B cell (primary cell): ENCODE measurements at regions not wholly inside any gene's neighbourhood (a gene's known extent, or its start where the extent isn't known, plus 50 kb on each side); places are given as distances from the start of the nearest gene placed in this dataset.

Experiments used
- ATAC-seq: fragments of 200-7000 bp; cut with Tn5 transposase; one replicate; pipeline ENCODE4 v1.10.0; 2021; ENCODE audit warnings: low read depth, mild to moderate bottlenecking, moderate number of reproducible peaks, moderate library complexity
- CTCF ChIA-PET: fragments of 350-600 bp; sonication (Branson Sonifier 250); formaldehyde crosslinking; loops from one replicate; lab custom pipeline; 2021; ENCODE audit warnings: antibody characterized with exemption, inconsistent platforms; lab: Charles Lee
- POLR2A ChIA-PET: fragments of 350-600 bp; sonication (Branson Sonifier 250); formaldehyde crosslinking; loops from one replicate; lab custom pipeline; 2021; ENCODE audit warnings: antibody characterized with exemption; lab: Charles Lee
- DNase-seq: peaks from one replicate; pipeline ENCODE4 v3.0.0; 2013
- H2AFZ ChIP-seq: 2 replicates; pipeline ENCODE4 v1.6.1; 2012; ENCODE audit warnings: mild to moderate bottlenecking, low read depth, low read length; ENCODE audit not compliant: insufficient read depth, poor library complexity, severe bottlenecking
- H3K27ac ChIP-seq, 2 donors: 1 replicate in 1 of 2; 2 replicates in 1 of 2; pipeline ENCODE4 v1.5.1; 2012 to 2013; ENCODE audit warnings: low read length in 2 of 2, mild to moderate bottlenecking in 2 of 2, moderate library complexity in 1 of 2
- H3K27me3 ChIP-seq, 4 experiments: fragments of 200-600 bp in 1 of 4; sonication (generic) in 1 of 4; replicated peaks in 1 of 4; 1 replicate in 2 of 4; 2 replicates in 2 of 4; pipeline versions ENCODE4 v1.6.1 to v1.7.0; 2013 to 2016; ENCODE audit warnings: low read length in 3 of 4, mild to moderate bottlenecking in 2 of 4, mixed read lengths in 1 of 4, moderate library complexity in 1 of 4; ENCODE audit not compliant: insufficient read depth in 4 of 4, control insufficient read depth in 3 of 4; ENCODE audit errors: control extremely low read depth in 1 of 4
- H3K36me3 ChIP-seq, 2 experiments: replicated peaks in 1 of 2; 1 replicate in 1 of 2; 2 replicates in 1 of 2; pipeline versions ENCODE4 v1.6.1 to v1.7.1; 2013; ENCODE audit warnings: low read length in 1 of 2; ENCODE audit not compliant: insufficient read depth in 2 of 2, control insufficient read depth in 1 of 2; ENCODE audit errors: control extremely low read depth in 1 of 2, extremely low read depth in 1 of 2
- H3K4me1 ChIP-seq, 2 donors: fragments of 200-600 bp in 1 of 2; sonication (generic) in 1 of 2; 1 replicate in 1 of 2; 2 replicates in 1 of 2; pipeline versions ENCODE4 v1.5.1 to v1.6.1; 2013 to 2017; ENCODE audit warnings: low read length in 2 of 2; ENCODE audit not compliant: control insufficient read depth in 2 of 2, insufficient read depth in 2 of 2
- H3K4me2 ChIP-seq: replicated peaks from 2 replicates; pipeline ENCODE3; 2012; ENCODE audit warnings: mild to moderate bottlenecking, low read depth, low read length; ENCODE audit not compliant: poor library complexity, severe bottlenecking
- H3K4me3 ChIP-seq, 5 experiments: fragments of 200-600 bp in 1 of 5; sonication (generic) in 1 of 5; 1 replicate in 3 of 5; 2 replicates in 2 of 5; pipeline versions ENCODE4 v1.5.1 to v1.7.0; 2011 to 2016; ENCODE audit warnings: low read length in 4 of 5, mild to moderate bottlenecking in 4 of 5, low read depth in 2 of 5, control low read depth in 1 of 5, moderate library complexity in 1 of 5; ENCODE audit not compliant: insufficient read depth in 1 of 5; ENCODE audit errors: control extremely low read depth in 1 of 5, extremely low read depth in 1 of 5
- H3K79me2 ChIP-seq: fragments of 200-600 bp; sonication (generic); one replicate; pipeline ENCODE4 v1.6.0; 2016; ENCODE audit warnings: low read length; ENCODE audit not compliant: control insufficient read depth, insufficient read depth
- H3K9ac ChIP-seq: fragments of 200-600 bp; sonication (generic); 2 replicates; pipeline ENCODE4 v1.6.1; 2017; ENCODE audit warnings: mild to moderate bottlenecking, low read length, moderate library complexity
- H3K9me3 ChIP-seq, 3 donors: one replicate each; pipeline versions ENCODE4 v1.6.1 to v1.7.1; 2013; ENCODE audit warnings: low read length in 2 of 3; ENCODE audit not compliant: control insufficient read depth in 2 of 3, insufficient read depth in 1 of 3; ENCODE audit errors: control extremely low read depth in 1 of 3
- H4K20me1 ChIP-seq: 2 replicates; pipeline ENCODE4 v1.6.0; 2012; ENCODE audit warnings: mild to moderate bottlenecking, low read length; ENCODE audit not compliant: insufficient read depth, control insufficient read depth, poor library complexity, severe bottlenecking
- H3K27ac Mint-ChIP-seq: one replicate; pipeline ENCODE4 v1.8.0; 2021; ENCODE audit warnings: mixed read lengths
- H3K27me3 Mint-ChIP-seq: one replicate; pipeline ENCODE4 v1.8.0; 2021; ENCODE audit warnings: mixed read lengths
- H3K4me1 Mint-ChIP-seq: one replicate; pipeline ENCODE4 v1.8.0; 2021; ENCODE audit warnings: mixed read lengths
- H3K4me3 Mint-ChIP-seq: one replicate; pipeline ENCODE4 v1.8.0; 2021; ENCODE audit warnings: mixed read lengths
- H3K9me3 Mint-ChIP-seq: one replicate; pipeline ENCODE4 v1.8.0; 2022; ENCODE audit warnings: mixed read lengths; ENCODE audit not compliant: insufficient read depth
- CTCF ChIP-seq: fragments of 200-600 bp; IDR thresholded peaks from one replicate; pipeline ENCODE4 v1.8.0; 2022; ENCODE audit warnings: antibody characterized with exemption, mild to moderate bottlenecking
- EZH2 ChIP-seq: IDR thresholded peaks from 2 replicates; pipeline ENCODE4 v1.6.1; 2012; ENCODE audit warnings: borderline replicate concordance, low read depth, mild to moderate bottlenecking, moderate library complexity, low read length; ENCODE audit not compliant: insufficient read depth, poor library complexity, severe bottlenecking
- WGBS: methylation state at CpG from one replicate; pipeline ENCODE4 v1.1.5; 2013; ENCODE audit warnings: missing lambda C conversion rate; ENCODE audit not compliant: insufficient coverage; 5-methylcytosine and 5-hydroxymethylcytosine counted together
- intact Hi-C: fragments of 100-400 bp; cut with micrococcal nuclease; formaldehyde crosslinking; loops from one replicate; pipeline ENCODE4 v1.10.0; 2022

DNA sequence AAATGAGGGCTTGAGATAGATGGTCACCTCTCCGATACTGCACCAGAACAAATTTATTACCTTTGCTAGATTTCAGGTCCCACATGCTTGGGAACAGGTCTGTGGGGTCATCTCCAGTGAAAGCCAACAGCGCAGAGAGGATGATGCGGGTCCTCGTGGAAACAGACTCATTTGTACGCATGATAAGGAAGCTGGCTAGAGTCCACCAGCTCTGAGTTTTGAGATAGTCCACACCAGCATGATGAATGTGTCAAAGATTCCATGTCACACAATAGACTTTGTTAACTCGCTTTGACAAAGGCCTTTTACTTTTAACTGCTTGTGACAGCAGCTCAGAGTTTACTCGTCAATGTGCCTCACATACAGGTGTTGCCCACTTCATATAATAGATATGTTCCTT, 105.4 kb upstream of the TBCA start:
- Histone ChIP-seq H3K36me3 (no peaks in the 10 kb centered on the region), H2AFZ (no peak overlapping the region), H3K4me3 (no peak overlapping the region), H3K4me2 (no peak overlapping the region), H3K27ac (no peak overlapping the region), H4K20me1 (no peaks in the 10 kb centered on the region), H3K9ac (no peak overlapping the region), H3K79me2 (no peaks in the 10 kb centered on the region), H3K4me1 (no peaks in the 10 kb centered on the region), H3K9me3 (no peaks in the 10 kb centered on the region), H3K27me3 (peaks cover 0 to 9% (median 3%) of the 10 kb centered on the region in 4 experiments)
- DNase-seq: no peak
- no peak overlapping the region for H3K4me3 Mint-ChIP-seq
- no peaks in the 10 kb centered on the region for H3K9me3 Mint-ChIP-seq
- 86% methylated on average over 6 of the region's 7 CpGs for WGBS
- CTCF ChIA-PET: no interaction called here
- POLR2A ChIA-PET: no interaction called here
- TF ChIP-seq CTCF (no peak), EZH2 (no peak)
- H3K4me1 Mint-ChIP-seq: no peaks in the 10 kb centered on the region
- H3K27me3 Mint-ChIP-seq: peaks cover 23% of the 10 kb centered on the region
- H3K27ac Mint-ChIP-seq: no peak overlapping the region
- no peak for ATAC-seq
- intact Hi-C loops: no loop called here

DNA sequence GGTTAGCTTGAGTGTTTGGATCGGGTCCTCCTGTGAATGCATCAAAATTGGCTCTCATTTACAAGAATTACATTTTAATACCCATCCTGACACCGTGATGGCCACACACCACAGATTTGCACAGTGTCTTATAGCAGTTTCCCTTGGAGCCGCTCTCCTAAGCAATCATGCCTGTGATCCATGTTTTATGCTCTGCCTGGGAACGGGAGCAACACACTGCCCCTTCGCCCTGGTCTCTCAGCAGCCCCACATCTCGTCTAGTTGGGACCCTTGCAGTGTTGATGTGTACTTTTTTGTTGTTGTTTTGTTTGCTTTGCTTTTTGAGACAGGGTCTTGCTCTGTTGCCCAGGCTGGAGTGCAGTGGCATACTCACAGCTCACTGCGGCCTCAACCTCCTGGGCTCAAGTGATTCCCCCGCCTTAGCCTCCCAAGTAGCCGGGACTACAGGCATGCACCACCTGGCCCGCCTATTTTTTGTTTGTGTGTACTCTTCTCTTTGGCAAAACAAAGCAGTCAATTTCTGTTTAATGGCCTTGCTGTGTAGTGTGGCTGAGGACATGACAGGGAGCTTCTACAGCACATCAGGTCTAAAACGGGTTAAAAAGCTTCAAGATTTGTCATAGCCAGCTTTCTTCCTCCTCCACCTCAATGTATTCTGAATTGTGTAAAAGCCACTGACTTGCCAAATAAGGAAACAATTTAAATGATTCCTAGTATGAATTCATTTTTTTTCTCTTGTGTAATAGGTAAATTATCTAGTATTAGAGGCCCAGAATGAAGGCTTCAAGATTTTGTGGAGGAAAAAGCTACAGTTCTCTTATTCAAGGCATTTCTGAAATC, 101.6 kb upstream of the TBCA start:
- Histone ChIP-seq H3K4me2 (no peak overlapping the region), H3K9me3 (no peaks in the 10 kb centered on the region), H4K20me1 (no peaks in the 10 kb centered on the region), H3K27ac (no peak overlapping the region), H3K9ac (no peak overlapping the region), H3K4me3 (no peak overlapping the region), H3K79me2 (no peaks in the 10 kb centered on the region), H3K4me1 (no peaks in the 10 kb centered on the region), H3K36me3 (no peaks in the 10 kb centered on the region), H2AFZ (no peak overlapping the region), H3K27me3 (peaks cover 0 to 3% (median 0%) of the 10 kb centered on the region in 4 experiments)
- Mint-ChIP-seq H3K27me3 (peaks cover 6% of the 10 kb centered on the region), H3K9me3 (no peaks in the 10 kb centered on the region), H3K4me3 (no peak overlapping the region), H3K4me1 (no peaks in the 10 kb centered on the region), H3K27ac (no peak overlapping the region)
- POLR2A ChIA-PET: no interaction called here
- TF ChIP-seq EZH2 (no peak), CTCF (no peak)
- intact Hi-C loops: no loop called here
- no peak for DNase-seq
- CTCF ChIA-PET: no interaction called here
- WGBS: 96% methylated on average over 10 of the region's 11 CpGs
- no peak for ATAC-seq
